DMS153 (cell line): ENCODE measurements at regions not wholly inside any gene's neighbourhood (a gene's known extent, or its start where the extent isn't known, plus 50 kb on each side); places are given as distances from the start of the nearest gene placed in this dataset.

Experiments
- DNase-seq: peaks from one replicate; lab custom pipeline; 2025; lab: John Stamatoyannopoulos, UW

DNA sequence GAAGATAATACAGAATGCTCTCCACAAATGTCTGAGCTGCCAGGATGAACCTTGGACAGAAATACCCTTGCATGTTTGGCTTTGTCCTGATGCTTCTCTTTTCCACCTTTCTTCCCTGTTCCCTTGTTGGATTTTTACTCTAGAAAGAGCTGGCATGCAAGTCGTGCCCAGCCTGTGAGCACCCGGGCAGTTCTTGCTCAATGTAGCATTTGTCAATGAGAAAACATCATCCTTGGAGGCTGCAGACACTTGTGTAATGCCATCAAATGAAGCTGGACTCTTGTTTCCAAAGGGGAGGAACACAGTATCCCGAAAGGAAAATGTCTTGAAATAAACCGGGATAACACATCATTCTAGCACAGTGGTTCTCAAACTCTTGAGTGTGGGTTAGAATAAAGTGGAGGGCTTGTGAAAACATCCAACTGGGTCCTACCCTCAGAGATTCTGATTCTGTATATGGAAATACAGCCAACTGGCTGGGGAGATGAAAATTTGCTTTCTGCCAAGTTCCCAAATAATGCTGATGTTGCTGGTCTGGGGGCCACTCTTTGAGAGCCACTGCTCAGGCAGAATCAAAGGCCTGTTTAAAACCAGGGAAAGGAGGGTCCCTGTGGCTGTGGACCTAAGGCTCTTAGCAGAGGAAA, 237.2 kb downstream of the SPATA18 start:
- no peak for DNase-seq

- DNase-seq: no peak
Observed at GRCh38 chr4:52290466-52290865, 239.4 kb downstream of the SPATA18 start.

DNA sequence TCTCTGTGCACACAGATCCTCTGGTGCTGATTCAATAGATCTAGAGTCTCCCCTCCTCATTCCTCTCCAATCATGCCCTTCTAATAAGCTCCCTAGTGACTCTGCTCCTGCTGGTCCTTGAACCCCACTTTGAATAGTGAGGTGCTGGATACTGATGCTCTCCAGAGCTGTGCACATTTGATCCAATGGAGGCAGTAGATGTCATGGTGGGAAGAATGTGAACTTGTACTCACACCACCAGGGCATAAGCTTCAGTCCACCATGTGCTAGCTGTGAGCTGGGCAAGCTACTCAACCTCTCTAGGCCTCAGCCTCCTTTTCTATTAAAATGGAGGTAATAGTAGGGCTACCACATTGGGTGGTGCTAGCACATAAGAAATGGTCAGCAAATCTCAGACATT, 241.1 kb downstream of the SPATA18 start:
- DNase-seq: no peak

DNA sequence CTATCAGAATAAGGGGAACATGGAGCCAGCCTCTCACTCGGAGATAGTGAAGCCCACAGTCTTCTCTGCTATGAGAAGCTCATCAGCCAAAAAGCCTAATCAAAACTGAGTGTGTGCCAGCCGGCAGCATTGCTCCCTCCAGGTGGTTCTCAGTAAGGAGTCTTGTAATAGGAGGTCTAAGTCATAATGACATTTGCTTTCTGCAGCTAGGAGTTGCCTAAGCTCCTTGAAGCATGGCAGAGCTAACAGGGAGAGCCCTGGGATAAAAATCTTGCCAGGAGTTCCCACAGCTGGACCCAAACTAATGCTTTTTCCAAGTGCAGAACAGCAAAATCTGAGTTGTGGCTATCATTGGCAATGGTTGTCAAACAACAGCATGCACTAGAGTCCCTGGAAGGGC, 245.2 kb downstream of the SPATA18 start:
- DNase-seq: no peak

GRCh38 chr4:52298444-52298843, 247.3 kb downstream of the SPATA18 start:
- no peak for DNase-seq

- no peak for DNase-seq
Observed at GRCh38 chr4:52299120-52299519, 248.0 kb downstream of the SPATA18 start.

GRCh38 chr4:52311464-52312125, 260.5 kb downstream of the SPATA18 start:
- DNase-seq: no peak

DNA sequence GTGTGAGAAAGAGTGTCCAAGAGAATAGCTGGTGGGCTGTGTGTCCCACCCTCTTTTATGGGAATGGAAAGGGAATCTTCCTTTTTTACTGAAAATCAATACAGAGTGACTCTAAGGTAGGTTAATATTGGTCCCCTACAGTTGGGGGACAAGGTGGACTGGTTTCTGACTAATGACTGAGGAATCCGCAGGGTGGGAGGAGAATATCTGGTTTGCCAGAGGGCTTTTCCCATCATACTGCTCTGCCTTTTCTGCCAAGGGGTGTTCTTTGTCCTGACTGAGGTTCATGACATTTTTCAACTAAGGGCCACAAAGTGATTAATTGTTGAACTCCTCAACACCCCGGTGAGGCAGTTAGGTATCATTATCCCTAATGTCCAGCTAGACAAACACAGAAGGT, 261.6 kb downstream of the SPATA18 start:
- no peak for DNase-seq

GRCh38 chr4:52317361-52317879, 266.3 kb downstream of the SPATA18 start:
- no peak for DNase-seq

GRCh38 chr4:52317981-52318380, 266.9 kb downstream of the SPATA18 start:
- DNase-seq: no peak

- no peak for DNase-seq
Observed at GRCh38 chr4:52329894-52330293, 278.8 kb downstream of the SPATA18 start.

DNA sequence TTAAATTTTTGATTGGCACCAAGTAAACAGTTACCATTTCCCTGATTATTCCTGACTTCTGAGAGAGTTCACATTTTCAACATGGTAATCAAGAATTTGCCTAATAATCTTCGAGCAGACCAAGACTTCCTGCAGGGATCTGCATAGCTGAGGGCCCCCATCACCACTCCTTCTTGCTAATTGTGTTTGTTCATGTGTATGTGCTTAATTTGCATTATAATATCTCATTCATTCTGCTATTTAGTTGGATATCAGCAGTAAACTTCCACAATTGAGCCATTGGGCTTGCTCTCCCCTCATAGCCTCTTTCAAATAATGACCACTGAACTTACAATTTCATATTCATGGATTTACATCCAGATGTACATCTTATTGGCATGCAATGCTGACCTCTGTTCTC, 292.5 kb downstream of the SPATA18 start:
- DNase-seq: no peak

DNA sequence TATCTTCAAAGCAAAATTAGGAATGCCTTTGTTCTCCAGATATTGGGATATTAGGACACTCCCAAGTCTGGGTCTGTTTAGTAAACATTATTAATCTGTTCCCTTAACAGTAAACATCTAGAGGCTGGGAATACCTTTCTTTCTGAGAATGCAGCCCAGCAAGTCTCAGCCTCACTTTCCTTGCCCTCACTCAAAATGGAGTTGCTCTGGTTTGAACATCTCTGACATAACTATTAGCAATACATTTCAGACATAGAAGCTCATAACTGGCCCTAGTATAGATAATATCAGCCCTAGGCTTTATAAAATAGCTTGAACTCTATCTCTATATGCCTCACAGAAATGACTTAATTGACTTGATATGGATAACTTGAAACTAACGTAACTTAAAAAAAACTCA, 299.8 kb downstream of the SPATA18 start:
- no peak for DNase-seq

GRCh38 chr4:52358366-52358765, 300.7 kb downstream of the USP46 start:
- DNase-seq: no peak

- peak; percentile 46 for DNase-seq
Observed at GRCh38 chr4:52358883-52359321, 300.2 kb downstream of the USP46 start.

DNA sequence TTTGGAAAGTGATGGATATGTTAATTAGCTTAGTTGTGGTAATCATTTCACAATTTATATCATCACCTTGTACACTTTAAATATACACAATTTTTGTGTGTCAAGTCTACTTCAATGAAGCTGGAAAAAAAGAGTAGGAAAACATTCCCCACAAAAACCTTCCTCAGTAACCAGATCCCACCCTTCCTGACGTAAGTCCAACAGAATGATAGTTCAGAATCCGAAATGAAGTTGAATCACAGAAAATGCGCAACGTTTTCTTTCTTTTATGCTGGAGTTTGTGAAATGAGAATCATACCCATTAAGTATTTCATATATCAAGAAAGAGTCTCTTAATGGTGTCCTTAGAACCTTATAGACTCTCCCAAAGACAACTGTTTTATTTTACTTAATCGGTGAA, 292.9 kb downstream of the USP46 start:
- DNase-seq: no peak

- no peak for DNase-seq
Observed at GRCh38 chr4:52366621-52367020, 292.5 kb downstream of the USP46 start.

DNA sequence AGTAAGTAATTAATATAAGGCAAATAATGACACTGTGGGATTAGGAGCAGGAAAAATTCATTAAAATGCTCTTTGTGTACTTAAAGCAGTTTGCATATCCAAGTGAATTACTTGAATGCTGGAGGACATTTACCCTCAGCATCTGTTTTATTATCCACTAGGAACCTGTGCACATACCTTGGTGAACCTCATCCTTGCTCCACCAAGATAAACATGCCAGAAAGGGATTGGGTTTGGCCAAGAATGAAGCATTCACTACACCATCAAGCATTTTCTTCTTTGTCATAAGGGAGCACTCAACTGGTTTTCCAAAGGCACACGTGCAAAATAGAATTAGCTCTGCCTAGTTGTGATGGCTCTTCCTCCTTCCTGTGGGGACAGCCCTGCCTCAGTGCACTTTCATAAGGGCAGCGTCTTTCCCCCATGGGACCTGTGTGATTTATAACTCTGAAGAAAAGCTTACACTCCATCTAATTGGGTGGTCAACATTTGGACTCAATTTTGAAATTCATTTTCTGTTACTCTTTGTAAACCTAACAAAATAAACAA, 291.7 kb downstream of the USP46 start:
- DNase-seq: peak; percentile 49

DNA sequence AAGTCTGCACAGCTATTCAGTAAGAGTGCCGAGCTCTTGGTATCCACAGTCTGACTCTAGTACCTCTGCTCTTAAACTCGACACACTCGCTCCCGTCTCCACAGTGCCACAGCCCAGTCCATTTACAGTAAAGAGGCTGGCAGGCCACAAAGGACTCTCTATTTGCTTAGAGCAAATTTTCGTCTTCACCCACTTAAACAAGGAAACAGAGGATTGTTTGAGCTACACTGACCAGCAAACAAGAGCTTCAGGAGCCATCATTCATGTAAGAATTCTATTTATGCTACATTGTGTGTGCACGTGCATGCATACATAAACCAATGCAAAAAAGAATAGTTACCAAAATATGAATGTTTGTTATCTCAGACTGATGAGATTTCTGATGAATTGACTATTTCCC, 290.2 kb downstream of the USP46 start:
- DNase-seq: peak; percentile 74

GRCh38 chr4:52369649-52370048, 289.5 kb downstream of the USP46 start:
- DNase-seq: no peak

DNA sequence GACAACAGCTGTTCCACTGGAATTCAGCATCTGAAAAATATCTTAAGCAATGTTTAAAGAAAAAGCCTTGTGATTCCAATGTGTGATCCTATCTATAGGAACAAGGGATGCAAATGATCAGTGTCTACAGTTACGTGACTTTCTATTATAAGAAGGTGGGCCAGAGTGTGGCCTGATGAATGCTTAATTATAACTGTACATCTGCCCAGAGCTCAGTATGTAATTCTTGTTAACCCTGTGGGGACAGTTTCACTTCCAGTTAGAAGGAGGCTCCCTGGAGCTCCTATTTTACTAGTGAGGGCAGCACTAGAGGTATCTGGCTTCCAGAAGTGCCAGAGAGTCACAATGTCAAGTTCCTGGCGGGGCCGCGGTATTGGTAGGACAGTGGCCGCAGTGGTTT, 288.5 kb downstream of the USP46 start:
- DNase-seq: no peak

DNA sequence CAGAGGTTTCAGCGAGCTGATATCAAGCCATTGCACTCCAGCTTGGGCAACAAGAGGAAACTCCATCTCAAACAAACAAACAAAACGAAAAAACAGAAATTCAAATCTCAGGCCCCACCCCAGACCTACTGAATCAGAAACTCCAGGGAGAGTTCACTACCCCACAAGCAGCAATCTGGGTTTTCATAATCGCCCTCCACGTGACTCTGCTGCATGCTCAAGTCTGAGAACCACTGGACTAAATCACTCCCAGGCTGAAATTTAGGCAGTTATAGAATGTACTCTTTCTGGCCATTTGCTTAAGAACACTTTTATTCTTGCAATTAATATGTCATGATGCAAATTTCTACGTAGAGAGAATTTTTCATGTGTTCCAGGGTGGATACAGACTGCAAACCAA, 287.3 kb downstream of the USP46 start:
- no peak for DNase-seq

- no peak for DNase-seq
Observed at GRCh38 chr4:52372269-52372668, 286.8 kb downstream of the USP46 start.
